A673 (cell line): ENCODE measurements at regions not wholly inside any gene's neighbourhood (a gene's known extent, or its start where the extent isn't known, plus 50 kb on each side); places are given as distances from the start of the nearest gene placed in this dataset.

Source experiments
- BruUV-seq: library from RNA; stranded (reverse); fragments of 400-500 nt; replicated peaks from 2 replicates; lab custom pipeline; 2021; lab: Mats Ljungman, UMichigan
- CTCF ChIA-PET: fragments of 300-600 bp; sonication (Branson Sonifier 250); formaldehyde crosslinking; loops from one replicate; lab custom pipeline; 2022; ENCODE audit warnings: antibody characterized with exemption; lab: Charles Lee
- POLR2A ChIA-PET: fragments of 300-600 bp; sonication (Branson Sonifier 250); formaldehyde crosslinking; loops from one replicate; lab custom pipeline; 2022; ENCODE audit warnings: antibody characterized with exemption; ENCODE audit not compliant: low non-redundant PET; lab: Charles Lee
- DNase-seq: peaks from one replicate; pipeline ENCODE4 v3.0.0-alpha.2; 2015; ENCODE audit warnings: low spot score
- H3K27ac ChIP-seq: fragments of 200-600 bp; sonication (generic); 2 replicates; pipeline ENCODE4 v1.5.1; 2016; ENCODE audit warnings: mixed run types, low read depth, mild to moderate bottlenecking, mixed read lengths, antibody characterized with exemption, low read length; ENCODE audit not compliant: poor library complexity, severe bottlenecking
- H3K27me3 ChIP-seq: fragments of 200-600 bp; sonication (generic); replicated peaks from 2 replicates; pipeline ENCODE4 v1.6.1; 2017; ENCODE audit warnings: mixed run types, low read depth, mild to moderate bottlenecking, mixed read lengths, antibody characterized with exemption, low read length; ENCODE audit not compliant: insufficient read depth, poor library complexity
- H3K36me3 ChIP-seq: fragments of 200-600 bp; sonication (generic); 2 replicates; pipeline ENCODE4 v1.6.1; 2016; ENCODE audit warnings: mixed run types, mild to moderate bottlenecking, mixed read lengths, antibody characterized with exemption, low read length; ENCODE audit not compliant: insufficient read depth, poor library complexity, severe bottlenecking
- H3K4me1 ChIP-seq: fragments of 200-600 bp; sonication (generic); 2 replicates; pipeline ENCODE4 v1.6.1; 2017; ENCODE audit warnings: mixed run types, mild to moderate bottlenecking, mixed read lengths, antibody characterized with exemption, low read length; ENCODE audit not compliant: insufficient read depth, poor library complexity, severe bottlenecking
- H3K4me3 ChIP-seq: fragments of 200-600 bp; sonication (generic); 2 replicates; pipeline ENCODE4 v1.5.1; 2016; ENCODE audit warnings: low read depth, mixed run types, mild to moderate bottlenecking, mixed read lengths, low read length; ENCODE audit not compliant: poor library complexity, severe bottlenecking
- H3K9me3 ChIP-seq: fragments of 200-600 bp; sonication (generic); 2 replicates; pipeline ENCODE4 v1.6.1; 2016; ENCODE audit warnings: mixed run types, low read depth, mild to moderate bottlenecking, mixed read lengths, antibody characterized with exemption, low read length; ENCODE audit not compliant: poor library complexity, severe bottlenecking
- CTCF ChIP-seq: fragments of 300-800, 200-600 bp; sonication (generic); conservative IDR thresholded peaks from 2 replicates; pipeline ENCODE4 v1.5.1; 2017; ENCODE audit warnings: low read depth, mild to moderate bottlenecking, antibody characterized with exemption, low read length, moderate library complexity, mixed read lengths
- EZH2 ChIP-seq: fragments of 200-600 bp; sonication (generic); IDR thresholded peaks from 2 replicates; pipeline ENCODE4 v1.6.1; 2017; ENCODE audit warnings: borderline replicate concordance, low read depth, mild to moderate bottlenecking, mixed read lengths, antibody characterized with exemption, low read length; ENCODE audit not compliant: poor library complexity, severe bottlenecking
- intact Hi-C: fragments of 100-400 bp; cut with micrococcal nuclease; formaldehyde crosslinking; loops from one replicate; pipeline ENCODE4 v1.10.0; 2022; ENCODE audit not compliant: unreplicated experiment

GRCh38 chr2:155315768-155316167 is 617.3 kb downstream of the KCNJ3 start:
- ChIA-PET CTCF (no interaction called here), POLR2A (no interaction called here)

GRCh38 chr2:155310589-155310988 is 612.1 kb downstream of the KCNJ3 start:
- BruUV-seq, result no TSS peak
- peak; percentile 48 for DNase-seq
- no peak overlapping the region for H3K4me3 ChIP-seq
- no peak overlapping the region for H3K27ac ChIP-seq
- H3K27me3 ChIP-seq, result no peaks in the 10 kb centered on the region
- ChIA-PET POLR2A (no interaction called here), CTCF (no interaction called here)
- intact Hi-C loops, result loop anchor here (1.0 to 5.0 kb wide), 2 partner anchors 688 to 908 kb away; no protein-coding TSS in a partner anchor
- TF ChIP-seq EZH2 (no peak), CTCF (peak; percentile 66)
- no peaks in the 10 kb centered on the region for H3K36me3 ChIP-seq
- H3K4me1 ChIP-seq, result no peaks in the 10 kb centered on the region
- no peaks in the 10 kb centered on the region for H3K9me3 ChIP-seq

More at GRCh38 chr2:155315768-155316167, 617.3 kb downstream of the KCNJ3 start:
- no peak for TF ChIP-seq EZH2
- TF ChIP-seq CTCF, result no peak
- H3K36me3 ChIP-seq, result no peaks in the 10 kb centered on the region
- no peak overlapping the region for H3K4me3 ChIP-seq
- intact Hi-C loops, result no loop called here
- no peaks in the 10 kb centered on the region for H3K9me3 ChIP-seq
- H3K27ac ChIP-seq, result no peak overlapping the region
- no peak for DNase-seq
- BruUV-seq, result no TSS peak
- peaks cover 3% of the 10 kb centered on the region for H3K27me3 ChIP-seq
- H3K4me1 ChIP-seq, result peaks cover 6% of the 10 kb centered on the region

- ChIA-PET CTCF (interaction anchor here (0.9 kb wide), 1 partner anchor 871 kb away, joined by 5 read pairs; no protein-coding TSS in a partner anchor), POLR2A (no interaction called here)
- no peaks in the 10 kb centered on the region for H3K27me3 ChIP-seq
- H3K9me3 ChIP-seq, result no peaks in the 10 kb centered on the region
- intact Hi-C loops, result no loop called here
- BruUV-seq, result no TSS peak
- no peak overlapping the region for H3K27ac ChIP-seq
- TF ChIP-seq CTCF (no peak), EZH2 (no peak)
- H3K36me3 ChIP-seq, result no peaks in the 10 kb centered on the region
- no peaks in the 10 kb centered on the region for H3K4me1 ChIP-seq
- no peak for DNase-seq
- no peak overlapping the region for H3K4me3 ChIP-seq
Observed at GRCh38 chr2:155309483-155309882, 611.0 kb downstream of the KCNJ3 start.
